ENCODE measurements at regions not wholly inside any gene's neighbourhood (a gene's known extent, or its start where the extent isn't known, plus 50 kb on each side); places are given as distances from the start of the nearest gene placed in this dataset.

DNA sequence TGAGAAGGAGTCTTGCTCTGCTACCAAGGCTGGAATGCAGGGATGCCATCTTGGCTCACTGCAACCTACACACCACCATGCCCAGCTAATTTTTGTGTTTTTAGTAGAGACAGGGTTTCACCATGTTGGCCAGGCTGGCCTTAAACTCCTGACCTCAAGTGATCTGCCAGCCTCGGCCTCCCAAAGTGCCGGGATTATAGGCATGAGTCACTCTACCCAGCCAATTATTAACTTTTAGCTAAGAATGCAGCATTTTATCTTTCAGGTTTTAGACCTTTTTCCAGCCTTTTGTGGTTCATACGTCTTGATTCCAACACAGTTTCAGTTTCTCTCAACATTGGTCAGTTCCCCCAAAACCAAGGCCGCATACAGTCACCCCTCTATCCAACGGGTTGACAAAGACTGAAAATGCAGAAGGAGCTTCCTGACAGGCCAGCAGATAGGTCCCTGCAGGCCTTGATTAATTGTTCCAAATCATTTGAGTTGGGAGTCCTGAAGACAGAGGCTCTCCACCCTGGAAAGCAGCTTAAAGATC lies 262.2 kb upstream of the KLHL29 start:
- no peak overlapping the region for H2BK15ac ChIP-seq (ENCODE audit: low read depth, low read length)
- H2AFZ ChIP-seq (replicated peaks; ENCODE audit: low read length, poor library complexity): no peak overlapping the region
- no peaks in the 10 kb centered on the region for H3K79me1 ChIP-seq (ENCODE audit: low read depth in 1 of 2, low read length in 2 of 2)
- no CpG with 5 or more reads among the region's 5 CpGs for WGBS, 2 experiments (ENCODE audit: extremely low coverage in 2 of 2, insufficient read length in 1 of 2)
- no peak overlapping the region for H2AK9ac ChIP-seq (replicated peaks; ENCODE audit: low read depth, low read length, poor library complexity)
- no peak overlapping the region for H2AK5ac ChIP-seq (ENCODE audit: low read depth, low read length)
- H2BK120ac ChIP-seq (ENCODE audit: low read depth, low read length): no peak overlapping the region
- no peak overlapping the region for H3K14ac ChIP-seq (replicated peaks; ENCODE audit: low read depth, low read length)
- H3K9ac ChIP-seq (ENCODE audit: low read depth, low read length): no peak overlapping the region
- no peak overlapping the region for H3K4me3 ChIP-seq (ENCODE audit: insufficient read depth, low read depth, low read length)
- no peaks in the 10 kb centered on the region for H3K9me1 ChIP-seq (ENCODE audit: insufficient read depth, low read length)
- ATAC-seq (ENCODE audit: low read depth) (no peak), DNase-seq (no peak)
- H3K36me3 ChIP-seq (ENCODE audit: control insufficient read depth, insufficient read depth, low read length): no peaks in the 10 kb centered on the region
- BruUV-seq (replicated peaks): no TSS peak
- H3K27me3 ChIP-seq (ENCODE audit: control insufficient read depth, insufficient read depth, low read length): no peaks in the 10 kb centered on the region
- H3K18ac ChIP-seq (ENCODE audit: low read depth, low read length): no peak overlapping the region
- in situ Hi-C loops (cut with MboI; ENCODE audit: low sequenced_read_pairs) (no loop called here), dilution Hi-C loops (cut with HindIII; ENCODE audit: low sequenced_read_pairs, unreplicated experiment) (no loop called here), intact Hi-C loops (cut with micrococcal nuclease) (no loop called here)
- H3K27ac ChIP-seq (ENCODE audit: insufficient read depth, low read length): no peak overlapping the region
- no peaks in the 10 kb centered on the region for H3K4me1 ChIP-seq (ENCODE audit: control insufficient read depth, insufficient read depth, low read length)
- no peak overlapping the region for H3K4ac ChIP-seq (ENCODE audit: low read depth, low read length)
- H4K8ac ChIP-seq (ENCODE audit: low read depth in 2 of 2, low read length in 2 of 2): no peak overlapping the region
- no peak for TF ChIP-seq CHD1 (IDR thresholded peaks at IDR 0.05; ENCODE audit: low read depth, low read length)
- no peak for TF ChIP-seq CEBPB (IDR thresholded peaks at IDR 0.05; ENCODE audit: low read depth, low read length)
- TF ChIP-seq, protein P1, sequence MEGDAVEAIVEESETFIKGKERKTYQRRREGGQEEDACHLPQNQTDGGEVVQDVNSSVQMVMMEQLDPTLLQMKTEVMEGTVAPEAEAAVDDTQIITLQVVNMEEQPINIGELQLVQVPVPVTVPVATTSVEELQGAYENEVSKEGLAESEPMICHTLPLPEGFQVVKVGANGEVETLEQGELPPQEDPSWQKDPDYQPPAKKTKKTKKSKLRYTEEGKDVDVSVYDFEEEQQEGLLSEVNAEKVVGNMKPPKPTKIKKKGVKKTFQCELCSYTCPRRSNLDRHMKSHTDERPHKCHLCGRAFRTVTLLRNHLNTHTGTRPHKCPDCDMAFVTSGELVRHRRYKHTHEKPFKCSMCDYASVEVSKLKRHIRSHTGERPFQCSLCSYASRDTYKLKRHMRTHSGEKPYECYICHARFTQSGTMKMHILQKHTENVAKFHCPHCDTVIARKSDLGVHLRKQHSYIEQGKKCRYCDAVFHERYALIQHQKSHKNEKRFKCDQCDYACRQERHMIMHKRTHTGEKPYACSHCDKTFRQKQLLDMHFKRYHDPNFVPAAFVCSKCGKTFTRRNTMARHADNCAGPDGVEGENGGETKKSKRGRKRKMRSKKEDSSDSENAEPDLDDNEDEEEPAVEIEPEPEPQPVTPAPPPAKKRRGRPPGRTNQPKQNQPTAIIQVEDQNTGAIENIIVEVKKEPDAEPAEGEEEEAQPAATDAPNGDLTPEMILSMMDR (conservative IDR thresholded peaks at IDR 0.05; ENCODE audit: low read depth, low read length): no peak
- no peak for TF ChIP-seq MXI1 (IDR thresholded peaks at IDR 0.05; ENCODE audit: borderline replicate concordance, low read depth, low read length)
- no peak for TF ChIP-seq RCOR1 (IDR thresholded peaks at IDR 0.05; ENCODE audit: insufficient replicate concordance, low read length)
- TF ChIP-seq MAZ (IDR thresholded peaks at IDR 0.05; ENCODE audit: borderline replicate concordance, low read depth, low read length): no peak
- no peak for TF ChIP-seq POLR2A (IDR thresholded peaks at IDR 0.05; ENCODE audit: low read depth, low read length)
- no peak for TF ChIP-seq RAD21 (IDR thresholded peaks at IDR 0.05; ENCODE audit: low read length)
- TF ChIP-seq, protein P2, sequence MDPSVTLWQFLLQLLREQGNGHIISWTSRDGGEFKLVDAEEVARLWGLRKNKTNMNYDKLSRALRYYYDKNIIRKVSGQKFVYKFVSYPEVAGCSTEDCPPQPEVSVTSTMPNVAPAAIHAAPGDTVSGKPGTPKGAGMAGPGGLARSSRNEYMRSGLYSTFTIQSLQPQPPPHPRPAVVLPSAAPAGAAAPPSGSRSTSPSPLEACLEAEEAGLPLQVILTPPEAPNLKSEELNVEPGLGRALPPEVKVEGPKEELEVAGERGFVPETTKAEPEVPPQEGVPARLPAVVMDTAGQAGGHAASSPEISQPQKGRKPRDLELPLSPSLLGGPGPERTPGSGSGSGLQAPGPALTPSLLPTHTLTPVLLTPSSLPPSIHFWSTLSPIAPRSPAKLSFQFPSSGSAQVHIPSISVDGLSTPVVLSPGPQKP (IDR thresholded peaks at IDR 0.05; ENCODE audit: borderline replicate concordance, low read depth, low read length): no peak
- TF ChIP-seq MAFK (IDR thresholded peaks at IDR 0.05; ENCODE audit: low read depth, low read length): no peak
- TF ChIP-seq SMC3 (IDR thresholded peaks at IDR 0.05; ENCODE audit: low read depth, low read length): no peak
- TF ChIP-seq, protein P3, sequence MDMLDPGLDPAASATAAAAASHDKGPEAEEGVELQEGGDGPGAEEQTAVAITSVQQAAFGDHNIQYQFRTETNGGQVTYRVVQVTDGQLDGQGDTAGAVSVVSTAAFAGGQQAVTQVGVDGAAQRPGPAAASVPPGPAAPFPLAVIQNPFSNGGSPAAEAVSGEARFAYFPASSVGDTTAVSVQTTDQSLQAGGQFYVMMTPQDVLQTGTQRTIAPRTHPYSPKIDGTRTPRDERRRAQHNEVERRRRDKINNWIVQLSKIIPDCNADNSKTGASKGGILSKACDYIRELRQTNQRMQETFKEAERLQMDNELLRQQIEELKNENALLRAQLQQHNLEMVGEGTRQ (IDR thresholded peaks at IDR 0.05; ENCODE audit: low read depth, low read length): no peak
- no peak for TF ChIP-seq RFX5 (IDR thresholded peaks at IDR 0.05; ENCODE audit: low read depth, low read length)
- TF ChIP-seq BHLHE40 (IDR thresholded peaks at IDR 0.05; ENCODE audit: low read depth, low read length): no peak
- TF ChIP-seq NFE2L2 (IDR thresholded peaks at IDR 0.05; ENCODE audit: low read depth, low read length): no peak
- TF ChIP-seq FOS (IDR thresholded peaks at IDR 0.05; ENCODE audit: low read depth, low read length): no peak
- H4K5ac ChIP-seq (ENCODE audit: low read depth, low read length): no peak overlapping the region
- POLR2A ChIA-PET (ENCODE audit: unreplicated experiment): interaction anchor here (0.6 kb wide), 1 partner anchor 40 kb away, joined by 3 read pairs; no protein-coding TSS in a partner anchor
- H2BK5ac ChIP-seq (ENCODE audit: low read depth, low read length, poor library complexity, severe bottlenecking): no peak overlapping the region
- H2BK20ac ChIP-seq (ENCODE audit: low read depth, low read length): no peak overlapping the region
- no peak overlapping the region for H3K56ac ChIP-seq (ENCODE audit: extremely low read depth, insufficient read depth, low read length)
- H4K20me1 ChIP-seq (ENCODE audit: insufficient read depth, low read length): no peaks in the 10 kb centered on the region
- CTCF ChIA-PET: interaction anchor here (0.6 kb wide), 1 partner anchor 452 kb away, joined by 3 read pairs; no protein-coding TSS in a partner anchor
- H3K4me2 ChIP-seq (ENCODE audit: low read depth, low read length): no peak overlapping the region
- H3K9me3 ChIP-seq (ENCODE audit: control insufficient read depth, insufficient read depth, low read length): peaks cover 19% of the 10 kb centered on the region; the same call in 1 of the 2 replicates
- H3K23ac ChIP-seq (ENCODE audit: low read depth, low read length): no peak overlapping the region
- H4K91ac ChIP-seq (ENCODE audit: insufficient read depth, low read depth, low read length): no peak overlapping the region

Measured in IMR-90 (cell line).